Omental fat pad (tissue), 3 donors: ENCODE measurements at regions not wholly inside any gene's neighbourhood (a gene's known extent, or its start where the extent isn't known, plus 50 kb on each side); places are given as distances from the start of the nearest gene placed in this dataset.
"Not testable (repeated sequence)": the region's sequence is repeated elsewhere in the genome, so short reads cannot be mapped to it uniquely, and the experiment has no call there.

Source experiments
- ATAC-seq: fragments of 150-250 bp; one replicate; pipeline ENCODE4 v1.9.1; 2016; ENCODE audit warnings: mild to moderate bottlenecking, moderate library complexity; ENCODE audit not compliant: low FRiP score
- DNase-seq: peaks from one replicate; pipeline ENCODE4 v3.0.0-alpha.2; 2019; ENCODE audit warnings: low spot score
- CTCF ChIP-seq, 3 donors: fragments of 450-650 bp; IDR thresholded peaks; one replicate each; pipeline ENCODE4 v1.5.1; 2016 to 2017; ENCODE audit warnings: antibody characterized with exemption in 3 of 3, mild to moderate bottlenecking in 3 of 3, moderate library complexity in 2 of 3

GRCh38 chr6:991192-991591 lies 298.3 kb upstream of the EXOC2 start:
- no peak for TF ChIP-seq CTCF (IDR thresholded peaks at IDR 0.05)
- DNase-seq, result no peak
- ATAC-seq, result no peak

- DNase-seq (no peak), ATAC-seq (no peak)
- no peak for TF ChIP-seq CTCF (IDR thresholded peaks at IDR 0.05)
Observed at GRCh38 chr6:984031-984430, 291.1 kb upstream of the EXOC2 start.

GRCh38 chr6:978937-979685 lies 286.2 kb upstream of the EXOC2 start:
- DNase-seq (no peak), ATAC-seq (no peak)
- no peak for TF ChIP-seq CTCF (IDR thresholded peaks at IDR 0.05)

GRCh38 chr6:977226-977625 lies 284.3 kb upstream of the EXOC2 start:
- ATAC-seq, DNase-seq: not testable (repeated sequence)

- DNase-seq (no peak), ATAC-seq (no peak)
- no peak for TF ChIP-seq CTCF (IDR thresholded peaks at IDR 0.05)
Observed at GRCh38 chr6:971981-972640, 279.2 kb upstream of the EXOC2 start.

- DNase-seq, result no peak
- ATAC-seq, result no peak
- TF ChIP-seq CTCF (IDR thresholded peaks at IDR 0.05), result no peak
Observed at GRCh38 chr6:968791-969190, 275.9 kb upstream of the EXOC2 start.

- TF ChIP-seq CTCF (IDR thresholded peaks at IDR 0.05), result no peak
- no peak for ATAC-seq
- no peak for DNase-seq
Observed at GRCh38 chr6:967701-968100, 274.8 kb upstream of the EXOC2 start.
